B cell (primary cell): ENCODE measurements at regions not wholly inside any gene's neighbourhood (a gene's known extent, or its start where the extent isn't known, plus 50 kb on each side); places are given as distances from the start of the nearest gene placed in this dataset.

Experiments used
- ATAC-seq: fragments of 200-7000 bp; cut with Tn5 transposase; one replicate; pipeline ENCODE4 v1.10.0; 2021; ENCODE audit warnings: low read depth, mild to moderate bottlenecking, moderate number of reproducible peaks, moderate library complexity
- CTCF ChIA-PET: fragments of 350-600 bp; sonication (Branson Sonifier 250); formaldehyde crosslinking; loops from one replicate; lab custom pipeline; 2021; ENCODE audit warnings: antibody characterized with exemption, inconsistent platforms; lab: Charles Lee
- POLR2A ChIA-PET: fragments of 350-600 bp; sonication (Branson Sonifier 250); formaldehyde crosslinking; loops from one replicate; lab custom pipeline; 2021; ENCODE audit warnings: antibody characterized with exemption; lab: Charles Lee
- DNase-seq: peaks from one replicate; pipeline ENCODE4 v3.0.0; 2013
- H2AFZ ChIP-seq: 2 replicates; pipeline ENCODE4 v1.6.1; 2012; ENCODE audit warnings: mild to moderate bottlenecking, low read depth, low read length; ENCODE audit not compliant: insufficient read depth, poor library complexity, severe bottlenecking
- H3K27ac ChIP-seq, 2 donors: 1 replicate in 1 of 2; 2 replicates in 1 of 2; pipeline ENCODE4 v1.5.1; 2012 to 2013; ENCODE audit warnings: low read length in 2 of 2, mild to moderate bottlenecking in 2 of 2, moderate library complexity in 1 of 2
- H3K27me3 ChIP-seq, 4 experiments: fragments of 200-600 bp in 1 of 4; sonication (generic) in 1 of 4; replicated peaks in 1 of 4; 1 replicate in 2 of 4; 2 replicates in 2 of 4; pipeline versions ENCODE4 v1.6.1 to v1.7.0; 2013 to 2016; ENCODE audit warnings: low read length in 3 of 4, mild to moderate bottlenecking in 2 of 4, mixed read lengths in 1 of 4, moderate library complexity in 1 of 4; ENCODE audit not compliant: insufficient read depth in 4 of 4, control insufficient read depth in 3 of 4; ENCODE audit errors: control extremely low read depth in 1 of 4
- H3K36me3 ChIP-seq, 2 experiments: replicated peaks in 1 of 2; 1 replicate in 1 of 2; 2 replicates in 1 of 2; pipeline versions ENCODE4 v1.6.1 to v1.7.1; 2013; ENCODE audit warnings: low read length in 1 of 2; ENCODE audit not compliant: insufficient read depth in 2 of 2, control insufficient read depth in 1 of 2; ENCODE audit errors: control extremely low read depth in 1 of 2, extremely low read depth in 1 of 2
- H3K4me1 ChIP-seq, 2 donors: fragments of 200-600 bp in 1 of 2; sonication (generic) in 1 of 2; 1 replicate in 1 of 2; 2 replicates in 1 of 2; pipeline versions ENCODE4 v1.5.1 to v1.6.1; 2013 to 2017; ENCODE audit warnings: low read length in 2 of 2; ENCODE audit not compliant: control insufficient read depth in 2 of 2, insufficient read depth in 2 of 2
- H3K4me2 ChIP-seq: replicated peaks from 2 replicates; pipeline ENCODE3; 2012; ENCODE audit warnings: mild to moderate bottlenecking, low read depth, low read length; ENCODE audit not compliant: poor library complexity, severe bottlenecking
- H3K4me3 ChIP-seq, 5 experiments: fragments of 200-600 bp in 1 of 5; sonication (generic) in 1 of 5; 1 replicate in 3 of 5; 2 replicates in 2 of 5; pipeline versions ENCODE4 v1.5.1 to v1.7.0; 2011 to 2016; ENCODE audit warnings: low read length in 4 of 5, mild to moderate bottlenecking in 4 of 5, low read depth in 2 of 5, control low read depth in 1 of 5, moderate library complexity in 1 of 5; ENCODE audit not compliant: insufficient read depth in 1 of 5; ENCODE audit errors: control extremely low read depth in 1 of 5, extremely low read depth in 1 of 5
- H3K79me2 ChIP-seq: fragments of 200-600 bp; sonication (generic); one replicate; pipeline ENCODE4 v1.6.0; 2016; ENCODE audit warnings: low read length; ENCODE audit not compliant: control insufficient read depth, insufficient read depth
- H3K9ac ChIP-seq: fragments of 200-600 bp; sonication (generic); 2 replicates; pipeline ENCODE4 v1.6.1; 2017; ENCODE audit warnings: mild to moderate bottlenecking, low read length, moderate library complexity
- H3K9me3 ChIP-seq, 3 donors: one replicate each; pipeline versions ENCODE4 v1.6.1 to v1.7.1; 2013; ENCODE audit warnings: low read length in 2 of 3; ENCODE audit not compliant: control insufficient read depth in 2 of 3, insufficient read depth in 1 of 3; ENCODE audit errors: control extremely low read depth in 1 of 3
- H4K20me1 ChIP-seq: 2 replicates; pipeline ENCODE4 v1.6.0; 2012; ENCODE audit warnings: mild to moderate bottlenecking, low read length; ENCODE audit not compliant: insufficient read depth, control insufficient read depth, poor library complexity, severe bottlenecking
- H3K27ac Mint-ChIP-seq: one replicate; pipeline ENCODE4 v1.8.0; 2021; ENCODE audit warnings: mixed read lengths
- H3K27me3 Mint-ChIP-seq: one replicate; pipeline ENCODE4 v1.8.0; 2021; ENCODE audit warnings: mixed read lengths
- H3K4me1 Mint-ChIP-seq: one replicate; pipeline ENCODE4 v1.8.0; 2021; ENCODE audit warnings: mixed read lengths
- H3K4me3 Mint-ChIP-seq: one replicate; pipeline ENCODE4 v1.8.0; 2021; ENCODE audit warnings: mixed read lengths
- H3K9me3 Mint-ChIP-seq: one replicate; pipeline ENCODE4 v1.8.0; 2022; ENCODE audit warnings: mixed read lengths; ENCODE audit not compliant: insufficient read depth
- CTCF ChIP-seq: fragments of 200-600 bp; IDR thresholded peaks from one replicate; pipeline ENCODE4 v1.8.0; 2022; ENCODE audit warnings: antibody characterized with exemption, mild to moderate bottlenecking
- EZH2 ChIP-seq: IDR thresholded peaks from 2 replicates; pipeline ENCODE4 v1.6.1; 2012; ENCODE audit warnings: borderline replicate concordance, low read depth, mild to moderate bottlenecking, moderate library complexity, low read length; ENCODE audit not compliant: insufficient read depth, poor library complexity, severe bottlenecking
- WGBS: methylation state at CpG from one replicate; pipeline ENCODE4 v1.1.5; 2013; ENCODE audit warnings: missing lambda C conversion rate; ENCODE audit not compliant: insufficient coverage; 5-methylcytosine and 5-hydroxymethylcytosine counted together
- intact Hi-C: fragments of 100-400 bp; cut with micrococcal nuclease; formaldehyde crosslinking; loops from one replicate; pipeline ENCODE4 v1.10.0; 2022

- Mint-ChIP-seq H3K9me3 (peaks cover 8% of the 10 kb centered on the region), H3K4me3 (no peak overlapping the region), H3K27me3 (no peaks in the 10 kb centered on the region), H3K4me1 (no peaks in the 10 kb centered on the region), H3K27ac (no peak overlapping the region)
- H3K27ac ChIP-seq, result no peak overlapping the region
- WGBS, result no CpG with 5 or more reads among the region's 1 CpG
- H3K9ac ChIP-seq, result no peak overlapping the region
- no peak for TF ChIP-seq CTCF
- no peak for TF ChIP-seq EZH2
- H3K27me3 ChIP-seq, result no peaks in the 10 kb centered on the region
- CTCF ChIA-PET, result no interaction called here
- DNase-seq (no peak), ATAC-seq (no peak)
- H4K20me1 ChIP-seq, result no peaks in the 10 kb centered on the region
- no peak overlapping the region for H3K4me3 ChIP-seq
- no peaks in the 10 kb centered on the region for H3K9me3 ChIP-seq
- intact Hi-C loops, result no loop called here
- H2AFZ ChIP-seq, result no peak overlapping the region
- H3K4me1 ChIP-seq, result no peaks in the 10 kb centered on the region
- H3K4me2 ChIP-seq, result no peak overlapping the region
- H3K36me3 ChIP-seq, result no peaks in the 10 kb centered on the region
- no peaks in the 10 kb centered on the region for H3K79me2 ChIP-seq
- POLR2A ChIA-PET, result no interaction called here
Observed at GRCh38 chr13:72164811-72165210, 297.8 kb upstream of the DACH1 start.

GRCh38 chr13:72163678-72164077, 296.7 kb upstream of the DACH1 start:
- no peaks in the 10 kb centered on the region for H3K4me1 ChIP-seq
- H3K4me3 ChIP-seq, result no peak overlapping the region
- no peaks in the 10 kb centered on the region for H3K9me3 ChIP-seq
- H3K27ac ChIP-seq, result no peak overlapping the region
- Mint-ChIP-seq H3K27ac (no peak overlapping the region), H3K9me3 (peaks cover 6% of the 10 kb centered on the region), H3K4me3 (no peak overlapping the region), H3K4me1 (no peaks in the 10 kb centered on the region), H3K27me3 (no peaks in the 10 kb centered on the region)
- no peaks in the 10 kb centered on the region for H3K79me2 ChIP-seq
- no peak for ATAC-seq
- no peak overlapping the region for H3K4me2 ChIP-seq
- WGBS, result 80% methylated on average over 1 of the region's 4 CpGs
- no peaks in the 10 kb centered on the region for H4K20me1 ChIP-seq
- ChIA-PET CTCF (no interaction called here), POLR2A (no interaction called here)
- H3K36me3 ChIP-seq, result no peaks in the 10 kb centered on the region
- DNase-seq, result no peak
- TF ChIP-seq CTCF, result no peak
- TF ChIP-seq EZH2, result no peak
- no peak overlapping the region for H2AFZ ChIP-seq
- intact Hi-C loops, result no loop called here
- H3K9ac ChIP-seq, result no peak overlapping the region
- H3K27me3 ChIP-seq, result no peaks in the 10 kb centered on the region
